ENCODE measurements at regions not wholly inside any gene's neighbourhood (a gene's known extent, or its start where the extent isn't known, plus 50 kb on each side); places are given as distances from the start of the nearest gene placed in this dataset.
"Not testable (repeated sequence)": the region's sequence is repeated elsewhere in the genome, so short reads cannot be mapped to it uniquely, and the experiment has no call there.

GRCh38 chr4:155439760-155440159, 63.0 kb upstream of the MAP9 start:
- H4K5ac ChIP-seq (ENCODE audit: insufficient read length, low read depth, low read length); H3K36me3 ChIP-seq (ENCODE audit: control insufficient read depth in 2 of 4, insufficient read depth in 4 of 4, low read length in 3 of 4); H3K9ac ChIP-seq (replicated peaks in 1 of 4; ENCODE audit: extremely low read depth in 1 of 4, low read depth in 3 of 4, low read length in 3 of 4); H2AFZ ChIP-seq (ENCODE audit: low read length); H2BK20ac ChIP-seq (ENCODE audit: low read length); H3K27me3 ChIP-seq (replicated peaks in 1 of 4; ENCODE audit: control insufficient read depth in 3 of 4, extremely low read depth in 1 of 4, insufficient read depth in 3 of 4, low read length in 3 of 4); H4K8ac ChIP-seq (ENCODE audit: extremely low read depth, insufficient read depth, low read length); H3K14ac ChIP-seq (ENCODE audit: insufficient read length); H3K4me2 ChIP-seq (ENCODE audit: insufficient read depth in 1 of 2, low read depth in 2 of 2, low read length in 2 of 2); H3K4me1 ChIP-seq (replicated peaks in 1 of 4; ENCODE audit: control insufficient read depth in 3 of 4, insufficient read depth in 4 of 4, low read length in 3 of 4); H4K91ac ChIP-seq (replicated peaks; ENCODE audit: insufficient read length, low read length); H2BK120ac ChIP-seq (replicated peaks; ENCODE audit: low read depth, low read length); FAIRE-seq; H2BK5ac ChIP-seq (ENCODE audit: low read depth, low read length); POLR2A ChIA-PET (ENCODE audit: partially characterized antibody); H3K18ac ChIP-seq (ENCODE audit: extremely low read depth, low read length); H3K56ac ChIP-seq (replicated peaks; ENCODE audit: insufficient read length, low read depth, low read length); H4K20me1 ChIP-seq (replicated peaks in 1 of 2; ENCODE audit: control insufficient read depth in 1 of 2, insufficient read depth in 2 of 2, low read length in 2 of 2); H3K23ac ChIP-seq (ENCODE audit: insufficient read length); H3K27ac ChIP-seq (ENCODE audit: low read depth, low read length); DNase-seq (ENCODE audit: low read depth in 1 of 2, low spot score in 2 of 2); H3K23me2 ChIP-seq (ENCODE audit: low read depth, low read length); H2AK5ac ChIP-seq (ENCODE audit: low read depth, low read length); H3K79me2 ChIP-seq (ENCODE audit: control insufficient read depth in 1 of 2, insufficient read depth in 2 of 2, low read length in 2 of 2); H3K4me3 ChIP-seq (ENCODE audit: extremely low read depth in 1 of 4, insufficient read depth in 2 of 4, low read depth in 3 of 4, low read length in 4 of 4); H3K9me3 ChIP-seq (ENCODE audit: insufficient read depth in 2 of 2, low read depth in 1 of 2, low read length in 1 of 2); H2BK12ac ChIP-seq (ENCODE audit: low read depth, low read length); H3K4ac ChIP-seq (replicated peaks; ENCODE audit: insufficient read length, low read depth, low read length); H2BK15ac ChIP-seq (ENCODE audit: low read length); H3K79me1 ChIP-seq (ENCODE audit: low read depth, low read length): not testable (repeated sequence)
- 100% methylated on average over 6 of the region's 6 CpGs; no CpG with 5 or more reads in 1 of the 2 experiments for WGBS, 2 experiments (ENCODE audit: extremely low coverage in 1 of 2, insufficient coverage in 1 of 2, insufficient read length in 1 of 2, insufficient replicate concordance in 2 of 2, low coverage in 1 of 2, low lambda C conversion rate in 2 of 2, missing lambda C conversion rate in 1 of 2)
- CTCF ChIA-PET (ENCODE audit: partially characterized antibody), result interaction anchor here (0.7 to 2.8 kb wide), 4 partner anchors 57 to 347 kb away, joined by 3 to 30 read pairs (median 4); no protein-coding TSS in a partner anchor

Data from H1 (cell line).